Hepatocyte (in vitro differentiated cells): ENCODE measurements at regions not wholly inside any gene's neighbourhood (a gene's known extent, or its start where the extent isn't known, plus 50 kb on each side); places are given as distances from the start of the nearest gene placed in this dataset.

ENCODE experiments used
- DNase-seq: peaks from one replicate; pipeline ENCODE4 v3.0.0-alpha.2; 2016; ENCODE audit warnings: low spot score
- H2AFZ ChIP-seq: fragments of 200-600 bp; sonication (generic); 2 replicates; pipeline ENCODE4 v1.6.0; 2016; ENCODE audit warnings: antibody characterized with exemption, mild to moderate bottlenecking
- H3K27ac ChIP-seq: fragments of 200-600 bp; sonication (generic); 2 replicates; pipeline ENCODE4 v1.5.1; 2016; ENCODE audit warnings: mild to moderate bottlenecking
- H3K27me3 ChIP-seq: fragments of 200-600 bp; sonication (generic); 2 replicates; pipeline ENCODE4 v1.6.1; 2016
- H3K36me3 ChIP-seq: fragments of 200-600 bp; sonication (generic); replicated peaks from 2 replicates; pipeline ENCODE4 v1.5.1; 2016; ENCODE audit warnings: low read depth; ENCODE audit not compliant: insufficient read depth
- H3K4me1 ChIP-seq: fragments of 200-600 bp; sonication (generic); 2 replicates; pipeline ENCODE4 v1.5.1; 2016; ENCODE audit warnings: mild to moderate bottlenecking, moderate library complexity; ENCODE audit not compliant: insufficient read depth
- H3K4me2 ChIP-seq: fragments of 200-600 bp; sonication (generic); 2 replicates; pipeline ENCODE4 v1.6.0; 2016
- H3K4me3 ChIP-seq: fragments of 200-600 bp; sonication (generic); 2 replicates; pipeline ENCODE4 v1.5.1; 2016; ENCODE audit warnings: mild to moderate bottlenecking
- H3K79me2 ChIP-seq: fragments of 200-600 bp; sonication (generic); 2 replicates; pipeline ENCODE4 v1.6.0; 2017; ENCODE audit warnings: mild to moderate bottlenecking
- H3K9me2 ChIP-seq: fragments of 200-600 bp; sonication (generic); replicated peaks from 2 replicates; pipeline ENCODE4 v1.6.0; 2017; ENCODE audit warnings: mild to moderate bottlenecking; ENCODE audit not compliant: insufficient read depth
- H3K9me3 ChIP-seq: fragments of 200-600 bp; sonication (generic); 2 replicates; pipeline ENCODE4 v1.5.1; 2016; ENCODE audit warnings: low read depth, mild to moderate bottlenecking
- H4K20me1 ChIP-seq: fragments of 200-600 bp; sonication (generic); 2 replicates; pipeline ENCODE4 v1.6.0; 2016; ENCODE audit warnings: mild to moderate bottlenecking; ENCODE audit not compliant: insufficient read depth, poor library complexity, severe bottlenecking
- CTCF ChIP-seq: fragments of 200-600 bp; sonication (generic); IDR thresholded peaks from 2 replicates; pipeline ENCODE4 v1.5.1; 2016; ENCODE audit warnings: antibody characterized with exemption, mild to moderate bottlenecking; ENCODE audit not compliant: poor library complexity
- EZH2 ChIP-seq: fragments of 200-600 bp; sonication (generic); IDR thresholded peaks from 2 replicates; pipeline ENCODE4 v1.6.1; 2016; ENCODE audit warnings: antibody characterized with exemption, mild to moderate bottlenecking, borderline replicate concordance
- EZH2phosphoT487 ChIP-seq: fragments of 200-600 bp; sonication (generic); IDR thresholded peaks from one replicate; pipeline ENCODE4 v1.6.1; 2018; ENCODE audit warnings: antibody characterized with exemption, mild to moderate bottlenecking, low read depth, moderate library complexity; ENCODE audit not compliant: unreplicated experiment, severe bottlenecking
- WGBS: methylation state at CpG from one replicate; pipeline ENCODE4 v1.1.6; 2016; ENCODE audit warnings: low lambda C conversion rate; ENCODE audit errors: missing lambda C conversion rate; 5-methylcytosine and 5-hydroxymethylcytosine counted together

GRCh38 chr12:124441443-124442194 is 125.8 kb downstream of the NCOR2 start:
- H3K36me3 ChIP-seq = no peaks in the 10 kb centered on the region
- H3K27ac ChIP-seq = no peak overlapping the region
- H3K9me2 ChIP-seq = no peaks in the 10 kb centered on the region
- no peak overlapping the region for H2AFZ ChIP-seq
- H3K79me2 ChIP-seq = peaks cover 2% of the 10 kb centered on the region
- peaks cover 3% of the 10 kb centered on the region for H4K20me1 ChIP-seq
- H3K4me2 ChIP-seq = no peak overlapping the region
- no peak overlapping the region for H3K4me3 ChIP-seq
- WGBS = 92% methylated on average over 18 of the region's 18 CpGs
- TF ChIP-seq EZH2phosphoT487 (no peak), CTCF (no peak), EZH2 (no peak)
- H3K9me3 ChIP-seq = no peaks in the 10 kb centered on the region
- H3K4me1 ChIP-seq = no peaks in the 10 kb centered on the region
- DNase-seq = no peak
- H3K27me3 ChIP-seq = no peaks in the 10 kb centered on the region

GRCh38 chr12:124440841-124441381 is 126.5 kb downstream of the NCOR2 start:
- Histone ChIP-seq H3K9me3 (no peaks in the 10 kb centered on the region), H3K27ac (no peak overlapping the region), H3K79me2 (no peaks in the 10 kb centered on the region), H4K20me1 (peaks cover 3% of the 10 kb centered on the region), H3K4me1 (no peaks in the 10 kb centered on the region), H3K9me2 (no peaks in the 10 kb centered on the region), H2AFZ (no peak overlapping the region), H3K4me3 (no peak overlapping the region), H3K4me2 (no peak overlapping the region), H3K36me3 (no peaks in the 10 kb centered on the region), H3K27me3 (no peaks in the 10 kb centered on the region)
- 90% methylated on average over 13 of the region's 13 CpGs for WGBS
- no peak for DNase-seq
- TF ChIP-seq EZH2 = no peak
- TF ChIP-seq CTCF = no peak
- TF ChIP-seq EZH2phosphoT487 = no peak

- Histone ChIP-seq H3K4me2 (no peak overlapping the region), H3K9me2 (no peaks in the 10 kb centered on the region), H2AFZ (no peak overlapping the region), H3K27me3 (no peaks in the 10 kb centered on the region), H3K9me3 (no peaks in the 10 kb centered on the region), H3K36me3 (no peaks in the 10 kb centered on the region), H3K4me1 (no peaks in the 10 kb centered on the region), H3K79me2 (no peaks in the 10 kb centered on the region), H3K27ac (no peak overlapping the region), H4K20me1 (no peaks in the 10 kb centered on the region), H3K4me3 (no peak overlapping the region)
- 99% methylated on average over 13 of the region's 13 CpGs for WGBS
- TF ChIP-seq CTCF = no peak
- TF ChIP-seq EZH2 = no peak
- DNase-seq = no peak
Observed at GRCh38 chr12:124440031-124440626, 127.3 kb downstream of the NCOR2 start.
